ENCODE measurements at regions not wholly inside any gene's neighbourhood (a gene's known extent, or its start where the extent isn't known, plus 50 kb on each side); places are given as distances from the start of the nearest gene placed in this dataset.

- no peak for DNase-seq
These were observed 236.6 kb upstream of the RAB4A start for GRCh38 chr1:229034342-229034741.

- DNase-seq, result no peak
These were observed 235.7 kb upstream of the RAB4A start for GRCh38 chr1:229035054-229035747.

DNA sequence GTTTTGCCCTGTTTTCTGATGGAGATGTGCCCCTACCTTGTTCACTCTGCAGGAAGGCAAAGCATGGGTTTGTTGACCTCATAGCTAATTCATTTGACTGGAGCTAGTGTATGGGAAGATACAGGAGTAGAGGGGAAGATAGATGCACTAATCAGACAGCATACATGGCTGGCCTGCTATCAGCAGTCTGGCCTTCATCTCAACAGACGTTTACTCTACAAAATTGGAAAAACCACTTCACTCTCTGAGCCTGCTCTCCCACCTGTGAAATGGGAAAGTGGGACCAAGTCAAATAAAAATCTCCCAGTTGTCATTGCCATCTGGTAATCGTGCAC is 235.2 kb upstream of the RAB4A start:
- DNase-seq, result no peak

DNA sequence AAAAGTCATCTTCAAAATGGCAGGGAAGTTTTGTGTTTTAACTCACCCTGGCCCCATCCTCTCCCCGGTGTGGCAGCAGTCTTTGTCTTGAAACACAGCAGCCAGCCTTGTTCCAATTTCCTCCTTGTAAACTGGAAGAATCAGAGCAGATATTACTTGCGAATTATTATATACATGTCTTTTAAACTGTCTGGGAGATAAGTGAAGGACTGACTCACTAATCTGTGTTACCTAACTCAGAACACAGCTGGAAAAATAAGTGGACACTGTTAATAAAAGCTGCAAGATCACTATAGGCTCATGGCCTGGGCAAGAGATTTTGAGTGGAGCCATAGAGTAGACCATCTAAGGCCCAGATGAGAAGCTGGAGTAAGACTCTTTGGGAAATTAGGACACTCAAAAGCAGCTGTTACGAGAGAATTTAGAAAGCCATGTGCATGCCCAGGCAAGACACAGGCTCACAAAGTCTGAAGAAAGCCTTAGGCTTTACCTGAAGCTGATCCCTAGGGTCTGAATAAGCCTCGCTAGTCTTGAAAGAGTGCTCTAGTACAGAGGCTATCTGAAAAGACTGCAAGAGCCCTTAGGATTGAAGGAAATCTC is 233.0 kb upstream of the RAB4A start:
- DNase-seq, result no peak

DNA sequence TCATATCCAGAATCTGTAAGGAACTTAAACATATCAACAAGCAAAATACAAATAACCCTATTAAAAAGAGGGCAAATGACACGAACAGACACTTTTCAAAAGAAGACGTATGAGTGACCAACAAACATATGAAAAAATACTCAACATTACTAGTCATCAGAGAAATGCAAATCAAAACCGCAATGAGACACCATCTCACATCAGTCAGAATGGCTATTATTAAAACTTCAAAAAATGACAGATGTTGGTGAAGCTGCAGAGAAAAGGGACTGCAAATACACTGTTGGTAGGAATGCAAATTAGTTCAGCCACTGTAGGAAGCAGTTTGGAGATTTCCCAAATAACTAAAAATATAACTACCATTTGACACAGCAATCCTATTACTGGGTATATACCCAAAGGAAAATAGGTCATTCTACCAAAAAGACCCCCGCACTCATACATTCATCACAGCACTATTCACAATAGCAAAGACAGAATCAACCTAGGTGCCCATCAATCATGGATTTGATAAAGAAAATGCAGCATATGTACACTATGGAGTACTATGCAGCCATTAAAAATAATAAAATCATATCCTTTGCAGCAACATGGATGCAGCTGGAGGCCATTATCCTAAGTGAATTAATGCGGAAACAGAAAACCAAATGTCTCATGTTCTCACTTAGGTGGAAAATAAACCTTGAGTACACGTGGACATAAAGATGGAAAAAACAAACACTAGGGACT is 230.1 kb upstream of the RAB4A start:
- DNase-seq, result no peak

DNA sequence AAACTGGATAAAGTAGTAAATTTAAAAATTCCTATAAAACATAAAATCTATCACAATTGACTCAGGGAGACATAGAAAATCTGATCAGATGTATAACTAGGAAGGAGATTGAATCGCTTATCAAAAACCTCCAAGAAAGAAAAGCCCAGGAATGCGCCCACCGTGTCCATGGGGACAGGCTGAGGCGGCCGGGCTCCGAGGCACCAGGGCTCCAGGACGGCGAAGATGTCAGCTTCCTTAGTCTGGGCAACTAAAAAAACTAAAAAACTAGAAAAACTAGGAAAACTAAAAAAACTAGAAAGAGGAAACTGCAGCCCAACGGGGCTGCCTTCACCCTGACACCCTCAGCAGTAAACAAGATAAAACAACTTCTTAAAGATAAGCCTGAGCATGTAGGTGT is 229.0 kb upstream of the RAB4A start:
- no peak for DNase-seq

DNA sequence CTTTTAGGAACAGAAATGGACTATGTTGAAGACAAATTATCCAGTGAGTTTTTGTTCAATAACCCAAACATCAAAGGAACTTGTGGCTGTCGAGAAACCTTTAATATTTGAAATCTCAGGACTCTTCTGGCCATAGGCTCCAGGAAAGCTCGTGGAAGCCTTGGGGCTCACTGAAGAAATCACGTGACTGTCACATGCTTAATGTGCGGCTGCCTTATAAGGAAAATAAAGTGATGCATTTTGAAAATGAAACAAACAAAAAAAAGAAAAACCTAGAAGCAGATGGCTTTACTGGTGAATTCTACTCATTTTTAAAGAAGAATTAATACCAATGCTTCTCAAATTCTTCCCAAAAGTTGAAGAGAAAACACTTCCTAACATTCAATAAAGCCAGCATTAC is 228.4 kb upstream of the RAB4A start:
- DNase-seq, result no peak

- no peak for DNase-seq
These were observed 227.8 kb upstream of the RAB4A start for GRCh38 chr1:229043115-229043514.

- DNase-seq, result no peak
These were observed 224.6 kb upstream of the RAB4A start for GRCh38 chr1:229046251-229046853.

DNA sequence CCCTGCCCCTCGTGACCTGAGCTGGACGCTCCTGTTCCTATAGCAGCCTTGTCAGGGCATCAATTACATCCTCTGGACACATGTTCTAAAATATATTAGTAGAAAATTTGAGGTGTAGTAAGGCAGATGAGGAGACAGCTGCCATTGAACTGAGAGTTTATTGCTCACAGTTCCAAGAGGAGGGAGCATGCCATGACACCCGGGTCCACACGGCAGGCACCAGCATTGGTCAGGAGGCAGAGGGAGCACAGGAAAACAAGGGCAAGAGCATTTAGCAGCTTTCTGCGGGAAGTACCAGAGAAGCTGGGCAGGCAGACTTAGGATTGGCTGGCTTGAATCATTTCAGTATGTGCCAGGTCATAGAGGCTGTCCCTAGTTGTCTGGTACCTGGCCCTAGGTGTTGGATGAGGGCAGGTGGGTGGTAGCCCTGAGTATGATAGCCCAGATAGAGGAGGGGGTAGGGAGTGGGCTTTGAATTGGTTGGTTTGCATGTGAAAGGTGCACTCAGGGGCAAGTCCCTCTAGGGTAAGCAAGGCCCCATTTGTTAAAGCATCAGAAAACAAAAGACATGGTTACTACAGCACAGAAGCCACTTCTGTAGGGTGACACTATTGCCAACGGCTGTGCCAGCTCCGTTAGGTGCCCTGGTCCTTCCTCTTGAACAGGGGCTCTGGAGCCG is 223.6 kb upstream of the RAB4A start:
- no peak for DNase-seq

GRCh38 chr1:229047840-229048620 is 222.9 kb upstream of the RAB4A start:
- no peak for DNase-seq

GRCh38 chr1:229048896-229049295 is 222.0 kb upstream of the RAB4A start:
- no peak for DNase-seq

GRCh38 chr1:229056046-229056445 is 214.9 kb upstream of the RAB4A start:
- DNase-seq, result no peak

- no peak for DNase-seq
These were observed 212.8 kb upstream of the RAB4A start for GRCh38 chr1:229058111-229058561.

DNA sequence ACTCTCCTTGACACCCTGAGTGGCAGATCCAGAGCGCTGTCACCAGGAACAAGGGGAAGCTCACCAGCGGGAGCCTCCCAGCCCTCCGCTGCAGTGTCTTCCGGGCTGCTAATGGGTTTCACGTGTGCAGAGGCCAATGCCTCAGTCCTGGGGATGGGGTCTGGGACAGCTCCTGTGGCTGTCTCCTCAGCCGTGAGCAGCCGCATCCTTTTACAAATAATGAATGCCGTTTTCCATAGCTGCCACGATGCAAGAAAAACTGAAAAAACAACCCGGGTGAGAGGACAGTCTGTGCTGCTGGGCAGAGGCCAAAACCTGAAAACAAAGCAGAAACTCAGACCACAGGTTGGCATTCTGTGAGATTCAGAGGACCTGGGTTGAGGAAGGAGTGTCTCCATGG is 212.2 kb upstream of the RAB4A start:
- no peak for DNase-seq

GRCh38 chr1:229059671-229060539 is 211.0 kb upstream of the RAB4A start:
- no peak for DNase-seq

DNA sequence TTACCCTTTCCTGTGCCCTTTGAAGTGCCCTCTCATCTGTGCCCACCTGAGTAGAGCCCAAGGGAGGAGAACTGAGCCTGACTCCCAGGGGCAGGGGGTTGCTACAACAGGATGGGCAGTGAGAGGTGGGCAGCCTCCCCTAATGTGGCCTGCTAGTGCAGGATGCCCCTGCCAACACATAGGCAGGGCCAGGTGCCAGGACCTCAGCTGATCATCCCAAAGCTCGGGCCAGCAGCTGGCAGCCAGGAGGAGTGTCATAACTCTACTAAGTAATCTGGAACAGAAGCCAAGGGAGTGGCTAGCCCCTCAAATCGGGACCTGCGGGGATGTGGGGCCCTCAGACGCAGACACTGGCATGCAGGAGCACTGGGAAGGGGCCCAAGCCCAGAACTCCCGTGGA is 208.8 kb upstream of the RAB4A start:
- DNase-seq, result no peak

DNA sequence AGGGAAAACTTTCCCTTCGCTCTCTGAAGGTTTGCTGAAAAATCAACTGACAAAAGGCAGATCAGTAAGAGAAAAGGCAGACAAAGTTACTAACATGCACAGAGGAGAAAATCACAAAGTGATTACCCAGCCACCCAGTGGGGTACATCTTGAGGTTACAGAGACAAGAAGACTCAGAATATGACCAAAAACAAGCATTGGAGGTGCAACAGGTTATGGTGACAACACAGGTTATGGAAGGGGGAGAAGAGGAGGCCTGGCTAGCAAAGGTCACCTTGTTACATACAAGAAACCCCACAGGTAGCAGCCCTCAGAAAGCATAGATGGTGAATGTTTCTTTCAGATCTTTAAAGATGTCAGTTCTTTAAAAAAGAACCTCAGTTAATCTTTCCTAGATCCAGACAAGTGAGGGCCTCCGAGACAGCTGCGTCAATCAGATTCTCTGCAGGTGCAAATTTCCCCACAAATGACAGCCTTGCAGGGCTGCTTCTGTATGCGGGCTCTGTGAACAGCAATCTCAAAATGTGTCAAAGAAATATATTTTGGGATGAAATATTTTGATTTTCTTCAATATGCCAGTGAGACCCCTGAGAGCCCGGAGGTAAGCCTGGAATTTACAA is 207.6 kb upstream of the RAB4A start:
- DNase-seq, result no peak

DNA sequence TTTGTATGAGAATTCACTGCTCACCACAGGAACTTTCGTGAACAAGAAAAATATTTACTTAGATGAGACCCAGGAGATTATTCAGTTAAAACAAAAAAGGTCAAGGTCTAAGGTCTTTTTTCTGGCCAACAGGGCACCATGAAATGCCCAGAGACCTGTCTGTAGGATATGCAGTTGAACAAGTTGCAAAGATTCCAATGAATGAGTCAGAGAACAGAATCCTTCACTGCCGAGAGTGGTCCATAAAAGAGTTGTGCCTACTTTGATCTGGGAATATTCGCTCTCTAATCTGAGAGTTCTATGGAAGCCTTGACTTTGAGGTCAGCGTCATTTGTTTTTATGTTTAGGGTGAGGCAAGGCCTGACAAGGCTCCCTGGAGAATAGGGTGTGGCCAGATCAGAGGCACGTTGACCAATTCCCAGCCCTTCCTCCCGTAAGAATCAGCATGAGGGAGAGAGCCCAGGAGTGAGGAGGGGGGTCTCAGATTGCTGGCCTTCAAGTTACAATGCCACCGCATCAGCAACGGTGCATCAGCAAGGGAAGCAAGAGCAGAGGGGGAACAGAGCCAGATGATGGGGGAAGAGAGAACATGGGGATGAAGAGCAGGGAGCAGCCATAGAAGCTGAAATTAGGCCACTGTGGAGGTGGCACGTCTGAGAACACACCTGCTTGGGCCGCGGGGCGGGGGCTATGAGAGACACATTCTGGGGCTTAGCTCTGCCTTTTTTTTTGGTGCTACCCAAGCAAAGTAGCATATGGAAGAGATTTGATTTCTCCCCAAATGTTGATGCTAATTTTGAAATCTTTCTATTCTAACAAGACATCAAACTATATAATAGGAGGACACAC is 206.4 kb upstream of the RAB4A start:
- no peak for DNase-seq

DNA sequence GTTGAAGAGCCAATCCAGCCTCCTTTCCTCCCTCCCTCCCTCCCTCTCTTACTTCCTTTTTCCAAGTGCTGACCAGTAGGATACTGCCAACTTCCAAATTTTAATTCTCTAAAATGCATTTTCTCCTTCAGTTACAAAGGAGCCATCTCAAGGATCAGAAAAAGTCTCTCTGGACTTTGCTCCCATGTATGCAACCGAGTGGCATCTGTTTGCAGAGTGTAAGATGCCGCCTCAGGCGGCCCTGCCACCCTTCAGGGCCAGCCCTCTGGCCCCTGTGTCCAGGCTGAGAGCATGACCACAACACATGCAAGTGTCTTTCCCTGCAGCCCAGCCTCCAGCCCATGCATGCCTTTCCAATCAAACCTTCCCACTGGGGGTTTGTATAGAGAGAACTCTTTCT is 205.3 kb upstream of the RAB4A start:
- DNase-seq, result no peak
